Testis (tissue), 2 donors: ENCODE measurements at regions not wholly inside any gene's neighbourhood (a gene's known extent, or its start where the extent isn't known, plus 50 kb on each side); places are given as distances from the start of the nearest gene placed in this dataset.
A peak's percentile ranks its signal among the peaks of the same experiment; 100 is the strongest.

ENCODE experiments used
- DNase-seq: peaks from one replicate; pipeline ENCODE4 v3.0.0-alpha.2; 2019
- H3K27ac ChIP-seq, 2 donors: fragments of 200-600 bp; sonication (generic); one replicate each; pipeline ENCODE4 v1.5.1; 2019
- H3K27me3 ChIP-seq: fragments of 200-600 bp; sonication (generic); one replicate; pipeline ENCODE4 v1.5.1; 2019
- H3K36me3 ChIP-seq: fragments of 200-600 bp; sonication (generic); one replicate; pipeline ENCODE4 v1.5.1; 2017; ENCODE audit warnings: low read depth; ENCODE audit errors: missing control alignments
- H3K4me1 ChIP-seq: fragments of 200-600 bp; sonication (generic); one replicate; pipeline ENCODE4 v1.5.1; 2019
- H3K4me3 ChIP-seq, 2 donors: fragments of 200-600 bp; sonication (generic); one replicate each; pipeline ENCODE4 v1.5.1; 2017 to 2019
- H3K9me3 ChIP-seq: fragments of 200-600 bp; sonication (generic); one replicate; pipeline ENCODE4 v1.5.1; 2017
- POLR2A ChIP-seq: fragments of 450-650 bp; IDR thresholded peaks from one replicate; pipeline ENCODE4 v1.6.1; 2017; ENCODE audit warnings: antibody characterized with exemption, mild to moderate bottlenecking, moderate library complexity
- WGBS, 2 donors: methylation state at CpG; one replicate each; pipeline ENCODE4 v1.1.5; 2018; 5-methylcytosine and 5-hydroxymethylcytosine counted together
- intact Hi-C: fragments of 100-400 bp; cut with DNase I; formaldehyde crosslinking; loops from one replicate; pipeline ENCODE4 v1.15.1; 2023; ENCODE audit warnings: low total_unique reads
- TF ChIP-seq, protein P1 (sequence below), 3 experiments: fragments of 450-650 bp in 2 of 3; fragments of 200-600 bp in 1 of 3; sonication (generic) in 1 of 3; IDR thresholded peaks; one replicate each; pipeline ENCODE4 v1.5.1; 2016 to 2019; ENCODE audit warnings: antibody characterized with exemption in 3 of 3, mild to moderate bottlenecking in 2 of 3, moderate library complexity in 1 of 3

DNA sequence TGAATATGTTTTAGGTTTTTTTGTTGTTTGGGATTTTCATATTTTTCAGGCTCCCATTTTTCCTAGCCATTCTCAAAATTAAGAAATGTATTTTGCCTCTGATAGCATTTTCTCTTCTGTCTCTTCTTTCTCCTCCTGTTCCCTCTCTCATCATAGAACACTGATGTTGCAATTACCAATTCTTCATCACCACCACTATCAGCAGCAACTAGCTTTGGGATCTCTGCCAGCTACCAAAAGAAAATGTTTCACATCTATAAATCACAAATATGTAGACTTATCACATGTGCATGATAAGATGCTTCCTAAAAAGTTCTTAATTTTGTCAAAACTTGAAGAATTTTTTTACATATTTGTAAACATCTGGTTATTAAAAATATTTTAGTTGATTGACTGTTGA, 887.1 kb downstream of the MAT2B start:
- intact Hi-C loops: no loop called here
- no peak for TF ChIP-seq POLR2A
- TF ChIP-seq, protein P1, sequence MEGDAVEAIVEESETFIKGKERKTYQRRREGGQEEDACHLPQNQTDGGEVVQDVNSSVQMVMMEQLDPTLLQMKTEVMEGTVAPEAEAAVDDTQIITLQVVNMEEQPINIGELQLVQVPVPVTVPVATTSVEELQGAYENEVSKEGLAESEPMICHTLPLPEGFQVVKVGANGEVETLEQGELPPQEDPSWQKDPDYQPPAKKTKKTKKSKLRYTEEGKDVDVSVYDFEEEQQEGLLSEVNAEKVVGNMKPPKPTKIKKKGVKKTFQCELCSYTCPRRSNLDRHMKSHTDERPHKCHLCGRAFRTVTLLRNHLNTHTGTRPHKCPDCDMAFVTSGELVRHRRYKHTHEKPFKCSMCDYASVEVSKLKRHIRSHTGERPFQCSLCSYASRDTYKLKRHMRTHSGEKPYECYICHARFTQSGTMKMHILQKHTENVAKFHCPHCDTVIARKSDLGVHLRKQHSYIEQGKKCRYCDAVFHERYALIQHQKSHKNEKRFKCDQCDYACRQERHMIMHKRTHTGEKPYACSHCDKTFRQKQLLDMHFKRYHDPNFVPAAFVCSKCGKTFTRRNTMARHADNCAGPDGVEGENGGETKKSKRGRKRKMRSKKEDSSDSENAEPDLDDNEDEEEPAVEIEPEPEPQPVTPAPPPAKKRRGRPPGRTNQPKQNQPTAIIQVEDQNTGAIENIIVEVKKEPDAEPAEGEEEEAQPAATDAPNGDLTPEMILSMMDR (IDR thresholded peaks at IDR 0.05): no peak
- H3K27ac ChIP-seq: no peak overlapping the region
- no peaks in the 10 kb centered on the region for H3K9me3 ChIP-seq
- H3K4me3 ChIP-seq: no peak overlapping the region
- H3K4me1 ChIP-seq: no peaks in the 10 kb centered on the region
- no peaks in the 10 kb centered on the region for H3K36me3 ChIP-seq
- no peaks in the 10 kb centered on the region for H3K27me3 ChIP-seq
- DNase-seq: no peak

DNA sequence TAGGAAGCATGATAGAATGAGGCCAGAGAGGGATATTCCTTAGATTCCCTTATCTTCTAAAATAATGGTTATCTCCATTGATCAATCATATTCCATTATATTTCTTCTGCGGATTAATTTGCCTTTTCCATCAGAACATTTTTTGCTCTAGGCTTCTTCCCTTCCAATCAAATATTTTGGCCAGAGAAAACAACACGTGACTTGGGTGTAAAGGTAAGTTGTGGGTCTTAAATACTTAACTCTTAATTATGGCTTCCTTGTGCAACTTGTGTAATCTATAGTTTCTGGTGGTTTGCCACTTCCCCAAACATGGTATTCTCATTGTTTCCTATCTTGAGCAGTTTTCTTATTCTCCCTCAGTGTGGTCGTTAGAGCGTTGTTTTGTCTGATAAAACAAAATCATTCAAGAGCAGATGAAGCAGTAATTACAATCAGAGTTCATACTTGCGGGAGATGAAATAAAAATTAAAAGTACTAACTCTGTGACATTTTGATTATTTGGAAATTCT, 889.3 kb downstream of the MAT2B start:
- intact Hi-C loops: no loop called here
- no peak for TF ChIP-seq POLR2A
- TF ChIP-seq, protein P1 (IDR thresholded peaks at IDR 0.05): no peak
- Histone ChIP-seq H3K27ac (no peak overlapping the region), H3K27me3 (no peaks in the 10 kb centered on the region), H3K4me3 (no peak overlapping the region), H3K36me3 (no peaks in the 10 kb centered on the region), H3K9me3 (no peaks in the 10 kb centered on the region), H3K4me1 (no peaks in the 10 kb centered on the region)
- no peak for DNase-seq
- 69 to 74% methylated on average over 5 of the region's 5 CpGs for WGBS, 2 donors

DNA sequence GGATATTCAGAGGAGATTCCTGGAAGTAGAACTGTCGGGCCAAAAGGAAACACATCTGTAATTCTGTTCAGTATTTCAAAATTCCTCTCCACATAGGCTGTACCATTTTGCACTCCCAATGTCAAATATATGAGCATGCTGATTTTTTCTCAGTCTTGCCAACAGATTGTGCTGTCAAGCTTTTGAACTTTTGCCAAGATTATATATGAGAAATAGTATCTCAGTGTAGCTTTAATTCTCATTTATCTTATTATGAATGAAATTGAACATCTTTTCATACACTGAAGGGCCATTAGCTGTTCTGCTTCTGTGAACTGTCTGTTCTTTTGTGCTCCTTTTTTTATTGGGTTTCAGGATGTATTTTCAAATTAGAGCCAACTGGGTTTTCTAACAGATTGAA, 907.1 kb downstream of the MAT2B start:
- no peaks in the 10 kb centered on the region for H3K27me3 ChIP-seq
- intact Hi-C loops: no loop called here
- 61 to 82% methylated on average over 1 of the region's 1 CpG for WGBS, 2 donors
- H3K27ac ChIP-seq: no peak overlapping the region
- no peaks in the 10 kb centered on the region for H3K36me3 ChIP-seq
- no peak overlapping the region for H3K4me3 ChIP-seq
- no peaks in the 10 kb centered on the region for H3K9me3 ChIP-seq
- no peak for DNase-seq
- H3K4me1 ChIP-seq: no peaks in the 10 kb centered on the region
- TF ChIP-seq, protein P1 (IDR thresholded peaks at IDR 0.05): no peak
- no peak for TF ChIP-seq POLR2A

DNA sequence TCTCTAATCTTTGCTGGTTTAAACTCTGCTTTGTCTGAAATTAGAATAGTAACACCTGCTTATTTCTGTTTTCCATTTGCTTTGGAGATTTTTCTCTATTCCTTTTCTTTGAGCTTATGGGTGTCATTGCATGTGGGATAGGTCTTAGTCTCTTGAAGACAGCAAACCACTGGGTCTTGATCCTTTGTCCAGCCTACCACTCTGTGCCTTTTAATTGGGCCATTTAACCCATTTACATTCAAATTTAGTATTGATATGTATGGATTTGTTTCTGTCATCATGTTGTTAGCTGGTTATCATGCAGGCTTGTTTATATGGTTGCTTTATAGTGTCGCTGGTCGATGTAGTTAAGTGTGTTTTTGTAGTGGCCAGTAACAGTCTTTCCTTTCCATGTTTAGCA, 914.7 kb downstream of the MAT2B start:
- no peaks in the 10 kb centered on the region for H3K4me1 ChIP-seq
- no peak for DNase-seq
- H3K36me3 ChIP-seq: no peaks in the 10 kb centered on the region
- WGBS, 2 donors: 94 to 97% methylated on average over 2 of the region's 2 CpGs
- TF ChIP-seq, protein P1 (IDR thresholded peaks at IDR 0.05): no peak
- TF ChIP-seq POLR2A: no peak
- no peaks in the 10 kb centered on the region for H3K9me3 ChIP-seq
- H3K27ac ChIP-seq: no peak overlapping the region
- H3K4me3 ChIP-seq: no peak overlapping the region
- H3K27me3 ChIP-seq: no peaks in the 10 kb centered on the region
- intact Hi-C loops: no loop called here

DNA sequence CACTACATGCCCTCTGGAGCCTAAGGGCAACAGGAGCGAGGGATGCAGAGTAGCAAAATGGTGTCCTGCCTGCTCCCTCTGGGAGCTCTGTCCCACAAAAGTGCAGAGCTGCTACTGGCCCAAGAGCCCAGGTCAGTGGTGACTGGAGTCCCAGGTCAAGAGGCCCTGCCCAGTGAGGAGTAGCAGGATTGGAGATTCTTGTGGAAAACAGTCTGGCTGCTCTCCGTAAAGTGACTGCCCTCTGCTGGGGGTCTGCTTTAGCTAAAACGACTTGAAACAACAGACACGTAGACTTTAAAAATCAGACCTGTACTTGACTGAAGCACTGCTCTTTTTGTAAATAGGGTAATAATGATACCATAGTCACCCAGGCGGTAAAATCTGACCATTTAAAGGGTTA, 917.0 kb downstream of the MAT2B start:
- no peaks in the 10 kb centered on the region for H3K9me3 ChIP-seq
- no peaks in the 10 kb centered on the region for H3K36me3 ChIP-seq
- no peak overlapping the region for H3K27ac ChIP-seq
- intact Hi-C loops: no loop called here
- no peak for TF ChIP-seq POLR2A
- TF ChIP-seq, protein P1 (IDR thresholded peaks at IDR 0.05): no peak
- no peaks in the 10 kb centered on the region for H3K27me3 ChIP-seq
- no peaks in the 10 kb centered on the region for H3K4me1 ChIP-seq
- no peak overlapping the region for H3K4me3 ChIP-seq
- WGBS, 2 donors: 59 to 63% methylated on average over 3 to 5 of the region's 5 CpGs
- DNase-seq: peak; percentile 17
